ENCODE measurements at regions not wholly inside any gene's neighbourhood (a gene's known extent, or its start where the extent isn't known, plus 50 kb on each side); places are given as distances from the start of the nearest gene placed in this dataset.

GRCh38 chr6:91063362-91063761 lies 476.5 kb upstream of the MAP3K7 start (continued):
- TF ChIP-seq CHD7 (IDR thresholded peaks at IDR 0.05; ENCODE audit: insufficient replicate concordance, low read length) = no peak
- no peak for TF ChIP-seq FOSL1 (IDR thresholded peaks at IDR 0.05; ENCODE audit: insufficient read depth, low read depth, low read length)
- TF ChIP-seq TAF1 (IDR thresholded peaks at IDR 0.05; ENCODE audit: low read depth, low read length) = no peak
- no peak for TF ChIP-seq SRF (IDR thresholded peaks at IDR 0.05; ENCODE audit: low read depth, low read length)
- TF ChIP-seq CTBP2 (IDR thresholded peaks at IDR 0.05; ENCODE audit: borderline replicate concordance, insufficient read depth, insufficient read length, low read length) = no peak
- TF ChIP-seq CTCF (IDR thresholded peaks at IDR 0.05; ENCODE audit: control extremely low read depth in 1 of 3, insufficient read depth in 1 of 3, low read depth in 1 of 3, low read length in 3 of 3) = no peak
- no peak for TF ChIP-seq SP2 (IDR thresholded peaks at IDR 0.05; ENCODE audit: low read length)

All from H1 (cell line).